Thyroid gland (tissue), 4 donors: ENCODE measurements at regions not wholly inside any gene's neighbourhood (a gene's known extent, or its start where the extent isn't known, plus 50 kb on each side); places are given as distances from the start of the nearest gene placed in this dataset.

Source experiments
- DNase-seq, 2 donors: peaks; one replicate each; pipeline ENCODE4 v3.0.0-alpha.2; 2019
- H3K27ac ChIP-seq, 3 donors: fragments of 200-600 bp; sonication (generic); 1 replicate in 2 of 3; 2 replicates in 1 of 3; pipeline ENCODE4 v1.5.1; 2016 to 2019; ENCODE audit warnings: mild to moderate bottlenecking in 1 of 3, moderate library complexity in 1 of 3
- H3K27me3 ChIP-seq: fragments of 200-600 bp; sonication (generic); one replicate; pipeline ENCODE4 v1.5.1; 2019
- H3K36me3 ChIP-seq, 2 donors: fragments of 200-600 bp; sonication (generic); one replicate each; pipeline ENCODE4 v1.5.1; 2016 to 2019
- H3K4me1 ChIP-seq, 2 donors: fragments of 200-600 bp; sonication (generic); one replicate each; pipeline ENCODE4 v1.5.1; 2017 to 2019
- H3K4me3 ChIP-seq, 3 donors: fragments of 200-600 bp; sonication (generic); replicated peaks in 1 of 3; 1 replicate in 2 of 3; 2 replicates in 1 of 3; pipeline ENCODE4 v1.5.1; 2016; ENCODE audit warnings: mild to moderate bottlenecking in 1 of 3
- H3K9me3 ChIP-seq: fragments of 200-600 bp; sonication (generic); one replicate; pipeline ENCODE4 v1.5.1; 2017
- POLR2A ChIP-seq, 2 donors: fragments of 450-650 bp; IDR thresholded peaks; one replicate each; pipeline ENCODE4 v1.6.1; 2017; ENCODE audit warnings: antibody characterized with exemption in 2 of 2, mild to moderate bottlenecking in 2 of 2, moderate library complexity in 1 of 2
- WGBS, 2 donors: methylation state at CpG; one replicate each; pipeline ENCODE4 v1.1.5; 2017; 5-methylcytosine and 5-hydroxymethylcytosine counted together
- intact Hi-C: fragments of 100-400 bp; cut with DNase I; formaldehyde crosslinking; loops from one replicate; pipeline ENCODE4 v1.15.1; 2023
- TF ChIP-seq, protein P1 (sequence below), 6 experiments: fragments of 200-600 bp in 3 of 6; fragments of 450-650 bp in 3 of 6; sonication (generic) in 3 of 6; IDR thresholded peaks; one replicate each; pipeline ENCODE4 v1.5.1; 2016 to 2019; ENCODE audit warnings: antibody characterized with exemption in 6 of 6, mild to moderate bottlenecking in 2 of 6, inconsistent platforms in 1 of 6, moderate library complexity in 1 of 6

DNA sequence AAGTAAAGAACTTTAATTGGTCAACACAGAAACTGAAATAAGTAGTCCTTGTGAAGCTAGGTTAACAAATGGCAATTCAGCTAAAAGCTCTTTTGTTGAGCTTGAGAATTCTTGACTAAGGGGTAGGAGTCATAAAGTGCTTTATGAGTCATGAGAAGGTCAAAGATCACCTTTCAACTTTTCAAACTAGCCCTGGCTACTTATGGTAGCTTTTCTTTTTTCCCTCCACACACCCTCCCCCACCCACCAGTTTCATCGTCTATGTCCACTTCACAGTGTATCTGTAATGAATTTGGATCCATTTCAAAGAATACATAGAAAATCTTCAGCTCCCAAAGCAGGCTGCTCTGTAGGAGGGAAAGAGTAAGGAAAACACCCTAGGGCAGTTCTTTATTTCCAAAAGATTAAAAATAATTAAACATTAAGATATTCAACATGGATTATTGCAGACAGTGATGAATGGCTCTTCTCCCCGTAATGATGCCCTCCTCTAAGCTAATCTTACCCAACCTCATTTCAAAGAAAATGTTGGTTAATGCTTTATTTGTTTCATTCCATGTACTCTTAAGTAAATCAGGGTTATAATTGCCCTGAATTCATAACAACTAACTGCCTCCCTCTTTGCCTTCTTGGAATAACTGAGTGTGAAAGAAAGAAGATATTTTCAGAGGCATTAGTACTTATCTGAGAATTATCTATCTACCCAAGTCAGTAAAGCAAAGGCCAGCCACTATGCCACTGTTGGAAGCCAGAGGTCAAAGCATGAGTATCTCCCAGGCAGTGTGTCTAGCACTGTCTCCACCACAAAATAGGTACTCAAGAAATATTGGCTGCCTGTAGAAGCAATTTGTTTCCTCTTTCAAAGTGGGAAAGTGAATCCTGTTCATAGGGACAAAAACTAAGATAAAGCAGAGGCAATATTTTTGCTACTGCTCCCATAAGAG is 290.6 kb downstream of the PIK3R1 start:
- Histone ChIP-seq H3K4me3 (no peak overlapping the region), H3K9me3 (no peaks in the 10 kb centered on the region), H3K27ac (no peak overlapping the region), H3K36me3 (no peaks in the 10 kb centered on the region), H3K27me3 (no peaks in the 10 kb centered on the region), H3K4me1 (no peaks in the 10 kb centered on the region)
- WGBS, 2 donors, result 73% methylated on average over 2 of the region's 2 CpGs
- no peak for DNase-seq
- no peak for TF ChIP-seq POLR2A (IDR thresholded peaks at IDR 0.05)
- TF ChIP-seq, protein P1, sequence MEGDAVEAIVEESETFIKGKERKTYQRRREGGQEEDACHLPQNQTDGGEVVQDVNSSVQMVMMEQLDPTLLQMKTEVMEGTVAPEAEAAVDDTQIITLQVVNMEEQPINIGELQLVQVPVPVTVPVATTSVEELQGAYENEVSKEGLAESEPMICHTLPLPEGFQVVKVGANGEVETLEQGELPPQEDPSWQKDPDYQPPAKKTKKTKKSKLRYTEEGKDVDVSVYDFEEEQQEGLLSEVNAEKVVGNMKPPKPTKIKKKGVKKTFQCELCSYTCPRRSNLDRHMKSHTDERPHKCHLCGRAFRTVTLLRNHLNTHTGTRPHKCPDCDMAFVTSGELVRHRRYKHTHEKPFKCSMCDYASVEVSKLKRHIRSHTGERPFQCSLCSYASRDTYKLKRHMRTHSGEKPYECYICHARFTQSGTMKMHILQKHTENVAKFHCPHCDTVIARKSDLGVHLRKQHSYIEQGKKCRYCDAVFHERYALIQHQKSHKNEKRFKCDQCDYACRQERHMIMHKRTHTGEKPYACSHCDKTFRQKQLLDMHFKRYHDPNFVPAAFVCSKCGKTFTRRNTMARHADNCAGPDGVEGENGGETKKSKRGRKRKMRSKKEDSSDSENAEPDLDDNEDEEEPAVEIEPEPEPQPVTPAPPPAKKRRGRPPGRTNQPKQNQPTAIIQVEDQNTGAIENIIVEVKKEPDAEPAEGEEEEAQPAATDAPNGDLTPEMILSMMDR (IDR thresholded peaks at IDR 0.05), result no peak
- intact Hi-C loops, result no loop called here

DNA sequence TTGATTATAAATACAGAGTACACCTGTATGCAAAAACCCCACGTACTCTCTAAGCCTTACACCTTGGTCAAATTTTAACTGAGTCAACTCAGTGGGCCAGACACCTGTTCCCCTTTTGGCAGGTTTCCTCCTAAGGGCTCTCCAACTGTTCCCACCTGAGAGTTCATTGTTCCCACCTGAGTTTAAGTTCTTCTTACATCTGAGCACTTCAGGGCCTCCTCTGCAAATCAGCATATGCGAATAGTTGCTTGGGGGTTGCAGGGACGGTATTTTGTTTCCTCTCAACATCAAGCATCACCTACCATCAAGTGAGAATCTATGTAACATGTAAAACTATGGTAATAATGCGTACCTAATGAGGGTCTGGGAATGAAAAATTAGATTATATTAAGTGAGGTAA is 300.0 kb downstream of the PIK3R1 start:
- Histone ChIP-seq H3K4me1 (no peaks in the 10 kb centered on the region), H3K36me3 (no peaks in the 10 kb centered on the region), H3K4me3 (no peak overlapping the region), H3K27ac (no peak overlapping the region), H3K9me3 (no peaks in the 10 kb centered on the region), H3K27me3 (no peaks in the 10 kb centered on the region)
- DNase-seq, result no peak
- WGBS, 2 donors, result 89 to 94% methylated on average over 4 of the region's 4 CpGs
- intact Hi-C loops, result no loop called here
- TF ChIP-seq, protein P1 (IDR thresholded peaks at IDR 0.05), result no peak
- TF ChIP-seq POLR2A (IDR thresholded peaks at IDR 0.05), result no peak

DNA sequence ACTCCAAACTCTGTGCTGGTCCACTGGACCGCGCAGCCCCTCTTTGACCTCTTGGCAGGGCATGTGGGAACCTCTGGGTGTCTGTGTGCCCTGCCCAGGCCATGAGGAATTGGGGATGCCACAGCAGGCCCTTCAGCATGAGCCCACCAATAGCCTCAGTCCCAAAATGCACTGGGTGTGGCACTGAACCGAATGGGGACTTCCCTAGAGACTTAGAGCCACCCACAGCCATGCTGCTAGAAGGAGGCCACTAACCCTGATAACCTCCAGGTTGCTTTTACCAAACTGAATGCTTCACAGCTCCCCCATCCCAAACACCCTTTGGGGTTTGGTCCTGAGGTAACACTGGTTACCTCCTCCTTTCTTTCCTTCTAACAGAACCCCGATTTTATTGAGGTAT is 302.7 kb downstream of the PIK3R1 start:
- WGBS, 2 donors, result 82 to 87% methylated on average over 4 of the region's 4 CpGs
- DNase-seq, result no peak
- no peaks in the 10 kb centered on the region for H3K36me3 ChIP-seq
- no peaks in the 10 kb centered on the region for H3K9me3 ChIP-seq
- H3K27me3 ChIP-seq, result no peaks in the 10 kb centered on the region
- TF ChIP-seq, protein P1 (IDR thresholded peaks at IDR 0.05), result no peak
- TF ChIP-seq POLR2A (IDR thresholded peaks at IDR 0.05), result no peak
- H3K27ac ChIP-seq, result no peak overlapping the region
- no peaks in the 10 kb centered on the region for H3K4me1 ChIP-seq
- intact Hi-C loops, result no loop called here
- no peak overlapping the region for H3K4me3 ChIP-seq

DNA sequence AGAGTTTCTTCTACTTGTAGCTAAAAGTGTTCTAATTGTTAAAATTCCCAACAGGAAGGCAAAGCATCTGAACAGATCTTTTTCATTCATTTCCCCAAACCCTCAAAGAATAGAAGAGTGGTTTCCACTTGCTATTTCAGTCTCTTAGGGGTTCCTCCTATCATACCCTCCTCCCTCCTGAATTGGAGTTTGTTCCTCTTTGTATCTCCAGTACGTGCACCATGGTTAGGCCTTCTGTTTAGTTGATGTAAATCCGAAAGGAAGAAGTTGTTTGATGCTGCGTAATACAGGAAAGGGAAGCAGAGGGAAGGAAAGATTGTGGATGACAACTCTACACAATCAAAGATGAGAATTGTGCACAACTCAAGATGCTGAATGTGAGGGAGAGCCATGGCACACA is 303.6 kb downstream of the PIK3R1 start:
- no peak for DNase-seq
- Histone ChIP-seq H3K27me3 (no peaks in the 10 kb centered on the region), H3K4me3 (no peak overlapping the region), H3K9me3 (no peaks in the 10 kb centered on the region), H3K4me1 (no peaks in the 10 kb centered on the region), H3K36me3 (no peaks in the 10 kb centered on the region), H3K27ac (no peak overlapping the region)
- 74 to 86% methylated on average over 3 of the region's 3 CpGs for WGBS, 2 donors
- no peak for TF ChIP-seq POLR2A (IDR thresholded peaks at IDR 0.05)
- TF ChIP-seq, protein P1 (IDR thresholded peaks at IDR 0.05), result no peak
- intact Hi-C loops, result no loop called here

DNA sequence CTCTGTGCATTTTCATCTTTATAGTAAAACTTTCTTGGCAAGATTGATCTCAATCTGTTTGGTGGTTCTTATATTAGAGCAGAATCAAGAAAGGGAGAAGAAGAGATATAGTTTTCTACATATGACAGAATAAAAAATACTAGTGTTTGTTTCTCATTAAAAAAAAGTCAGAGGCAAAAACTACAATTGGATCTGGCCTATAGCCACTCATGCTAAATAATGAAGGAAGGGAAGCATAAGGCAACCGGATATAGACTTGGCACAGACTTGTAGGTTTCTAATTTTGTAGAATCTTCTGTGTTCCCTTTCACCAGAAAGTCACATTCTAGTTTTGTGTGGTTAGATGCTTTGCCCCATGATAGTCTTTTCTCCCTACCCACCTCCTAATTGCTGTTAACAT is 306.2 kb downstream of the PIK3R1 start:
- Histone ChIP-seq H3K27ac (no peak overlapping the region), H3K27me3 (no peaks in the 10 kb centered on the region), H3K4me3 (no peak overlapping the region), H3K36me3 (no peaks in the 10 kb centered on the region), H3K9me3 (no peaks in the 10 kb centered on the region), H3K4me1 (no peaks in the 10 kb centered on the region)
- 69 to 90% methylated on average over 1 of the region's 1 CpG for WGBS, 2 donors
- TF ChIP-seq, protein P1 (IDR thresholded peaks at IDR 0.05), result no peak
- no peak for TF ChIP-seq POLR2A (IDR thresholded peaks at IDR 0.05)
- intact Hi-C loops, result no loop called here
- DNase-seq, result no peak
